ENCODE measurements at regions not wholly inside any gene's neighbourhood (a gene's known extent, or its start where the extent isn't known, plus 50 kb on each side); places are given as distances from the start of the nearest gene placed in this dataset.

DNA sequence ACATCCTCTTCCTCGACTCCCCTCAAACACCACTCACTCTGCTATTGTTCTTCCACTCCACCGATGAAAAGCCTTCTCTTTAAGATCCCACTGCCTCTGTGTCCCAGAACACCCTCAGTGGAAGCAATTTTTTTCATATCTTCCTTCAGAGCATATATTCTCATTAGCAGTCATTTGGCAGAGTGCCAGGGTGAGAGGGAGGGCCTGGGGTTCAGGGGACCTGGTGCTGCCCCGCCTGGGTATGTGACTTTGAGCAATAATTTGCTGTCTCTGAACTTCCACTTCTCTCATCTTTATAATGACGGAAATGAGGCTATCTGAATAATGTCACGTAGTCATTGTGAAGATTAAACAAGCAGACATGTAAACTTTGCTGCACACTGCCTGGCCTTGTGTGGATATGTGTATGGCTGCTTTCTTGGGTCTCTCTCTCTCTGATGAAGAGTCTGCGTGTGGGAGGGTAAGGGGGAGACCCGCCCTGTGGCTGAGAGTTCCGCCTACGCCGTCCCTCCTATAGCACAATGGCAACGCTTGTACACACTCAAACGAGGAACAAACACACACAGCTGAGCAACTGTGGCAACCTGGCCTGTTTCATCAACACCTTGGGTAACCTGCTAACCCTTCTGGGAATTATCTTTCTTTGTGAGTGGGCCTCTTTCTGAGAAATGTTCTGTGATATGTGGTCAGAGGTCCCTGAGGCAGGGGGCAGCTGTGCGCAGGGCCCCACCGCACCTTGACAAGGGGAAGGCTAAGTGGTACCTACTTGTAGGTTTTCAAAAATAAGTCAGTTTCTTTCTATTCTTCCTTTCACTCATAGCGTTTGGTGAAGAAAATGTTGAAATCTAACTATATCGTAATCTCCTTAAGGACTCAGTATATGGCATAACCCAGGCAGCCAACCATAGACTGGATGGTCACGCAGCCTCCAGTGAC is 369.8 kb downstream of the SV2B start:
- TF ChIP-seq HINFP (tag; conservative IDR thresholded peaks at IDR 0.05; ENCODE audit: low read depth) (no peak), GABPA (tag; conservative IDR thresholded peaks at IDR 0.05; ENCODE audit: low read depth) (no peak), EZH2 (IDR thresholded peaks at IDR 0.05; ENCODE audit: borderline replicate concordance, low read depth, low read length) (no peak), NFATC3 (IDR thresholded peaks at IDR 0.05) (no peak), ZHX1 (conservative IDR thresholded peaks at IDR 0.05; ENCODE audit: low read length) (no peak), HMGXB4 (CRISPR knock-in tag; IDR thresholded peaks at IDR 0.05) (no peak), CTCF (IDR thresholded peaks at IDR 0.05 in 2 of 3, conservative IDR thresholded peaks at IDR 0.05 in 1 of 3; ENCODE audit: insufficient read depth in 2 of 3, low read depth in 1 of 3, low read length in 3 of 3) (no peak), TBP (optimal IDR thresholded peaks at IDR 0.05; ENCODE audit: low read depth, low read length) (no peak)
